K562 (cell line): ENCODE measurements at regions not wholly inside any gene's neighbourhood (a gene's known extent, or its start where the extent isn't known, plus 50 kb on each side); places are given as distances from the start of the nearest gene placed in this dataset.

Source experiments
- ATAC-seq: fragments of 200-7000 bp; cut with Tn5 transposase; 3 replicates; pipeline ENCODE4 v1.9.1; 2020; ENCODE audit warnings: moderate library complexity
- BruUV-seq: library from RNA; stranded (reverse); fragments of 400-500 nt; replicated peaks from 2 replicates; lab custom pipeline; 2021; lab: Mats Ljungman, UMichigan
- CTCF ChIA-PET: fragments of 300-600 bp; formaldehyde crosslinking; extraction: SDS; loops from one replicate; lab custom pipeline; 2021; ENCODE audit warnings: low intra/inter-chr PET ratio; lab: Yijun Ruan, JAX
- POLR2A ChIA-PET: fragments of 300-600, 350-650 bp; sonication (Branson Sonifier 250); formaldehyde crosslinking; extraction: SDS; loops from one replicate; lab custom pipeline; 2021; ENCODE audit warnings: antibody characterized with exemption, inconsistent platforms; lab: Yijun Ruan, JAX
- DNase-seq, 4 experiments: peaks; one replicate each; pipeline versions ENCODE4 v3.0.0 to v3.0.0-alpha.2; 2011 to 2018; ENCODE audit warnings: low spot score in 3 of 4, mixed read lengths in 3 of 4; ENCODE audit errors: extremely low read depth in 1 of 4
- FAIRE-seq: peaks from 2 replicates; lab custom pipeline; 2011; peaks lifted over from hg19 to GRCh38; lab: Jason Lieb, UNC
- H2AFZ ChIP-seq: 2 replicates; pipeline ENCODE4 v1.6.0; 2011; ENCODE audit warnings: low read depth, low read length, control low read depth, inconsistent platforms
- H3K27ac ChIP-seq: fragments of 200-600 bp; 3 replicates; pipeline ENCODE4 v1.8.0; 2011; ENCODE audit warnings: low read depth, mild to moderate bottlenecking, control low read depth, inconsistent platforms, low read length, moderate library complexity, mixed read lengths; ENCODE audit errors: extremely low read depth
- H3K27me3 ChIP-seq, 2 experiments: fragments of 300-600 bp in 1 of 2; 2 replicates in 1 of 2; 3 replicates in 1 of 2; pipeline versions ENCODE4 v1.6.0 to v1.8.0; 2011; ENCODE audit warnings: inconsistent platforms in 2 of 2, low read length in 2 of 2, mild to moderate bottlenecking in 1 of 2, mixed read lengths in 1 of 2, moderate library complexity in 1 of 2; ENCODE audit not compliant: control insufficient read depth in 2 of 2, insufficient read depth in 2 of 2
- H3K36me3 ChIP-seq: fragments of 300-600 bp; 3 replicates; pipeline ENCODE4 v1.8.0; 2011; ENCODE audit warnings: mild to moderate bottlenecking, low read length, inconsistent platforms; ENCODE audit not compliant: control insufficient read depth, insufficient read depth
- H3K4me1 ChIP-seq, 2 experiments: fragments of 200-600 bp in 1 of 2; replicated peaks in 1 of 2; 2 replicates in 1 of 2; 3 replicates in 1 of 2; pipeline versions ENCODE4 v1.5.1 to v1.8.0; 2011; ENCODE audit warnings: inconsistent platforms in 2 of 2, low read length in 2 of 2, mild to moderate bottlenecking in 1 of 2, mixed read lengths in 1 of 2, moderate library complexity in 1 of 2; ENCODE audit not compliant: control insufficient read depth in 2 of 2, insufficient read depth in 2 of 2
- H3K4me2 ChIP-seq: 2 replicates; pipeline ENCODE4 v1.6.1; 2011; ENCODE audit warnings: low read length, control low read depth, inconsistent platforms, mixed read lengths; ENCODE audit not compliant: insufficient read depth
- H3K4me3 ChIP-seq: fragments of 200-600 bp; sonication (generic), shearing (Covaris generic); 2 replicates; pipeline ENCODE4 v1.5.1; 2016; ENCODE audit warnings: control low read depth, inconsistent platforms
- H3K79me2 ChIP-seq: fragments of 200-600 bp; 3 replicates; pipeline ENCODE4 v1.8.0; 2011; ENCODE audit warnings: low read length, inconsistent platforms; ENCODE audit not compliant: control insufficient read depth, insufficient read depth
- H3K9ac ChIP-seq, 2 experiments: 2 replicates each; pipeline versions ENCODE4 v1.6.0 to v1.6.1; 2011; ENCODE audit warnings: low read depth in 2 of 2, low read length in 2 of 2, control low read depth in 1 of 2, inconsistent platforms in 1 of 2, mild to moderate bottlenecking in 1 of 2, mixed read lengths in 1 of 2; ENCODE audit not compliant: insufficient read depth in 1 of 2
- H3K9me1 ChIP-seq: one replicate; pipeline ENCODE4 v1.6.0; 2011; ENCODE audit warnings: inconsistent platforms, mild to moderate bottlenecking, low read length, moderate library complexity; ENCODE audit not compliant: control insufficient read depth, insufficient read depth
- H3K9me3 ChIP-seq: replicated peaks from 2 replicates; pipeline ENCODE4 v1.5.1; 2011; ENCODE audit warnings: low read depth, low read length, inconsistent platforms; ENCODE audit not compliant: control insufficient read depth, insufficient read depth
- H4K20me1 ChIP-seq: replicated peaks from 2 replicates; pipeline ENCODE4 v1.6.1; 2011; ENCODE audit warnings: low read length, inconsistent platforms, mixed read lengths; ENCODE audit not compliant: control insufficient read depth, insufficient read depth
- E2F8 ChIP-seq: fragments of 450-650 bp; IDR thresholded peaks from 2 replicates; pipeline ENCODE4 v1.7.1; 2018; ENCODE audit warnings: mild to moderate bottlenecking, low read depth; ENCODE audit not compliant: partially characterized antibody
- PRPF4 ChIP-seq: fragments of 200-400 bp; formaldehyde crosslinking; IDR thresholded peaks from one replicate; pipeline ENCODE4 v1.6.1; 2017; ENCODE audit warnings: low read length, low read depth, mild to moderate bottlenecking; ENCODE audit not compliant: insufficient read depth, poor library complexity, severe bottlenecking
- TAF9B ChIP-seq: fragments of 450-650 bp; IDR thresholded peaks from 2 replicates; pipeline ENCODE4 v1.6.1; 2018; ENCODE audit warnings: mild to moderate bottlenecking; ENCODE audit not compliant: partially characterized antibody
- WGBS: fragments of 100-300 bp; shearing (Covaris generic); methylation state at CpG from one replicate; pipeline ENCODE4 v1.1.6; 2016; ENCODE audit warnings: low coverage, mixed read lengths; ENCODE audit not compliant: insufficient coverage; ENCODE audit errors: missing lambda C conversion rate; 5-methylcytosine and 5-hydroxymethylcytosine counted together
- in situ Hi-C: fragments of 300-500 bp; cut with MboI; formaldehyde crosslinking; loops from 4 replicates; pipeline ENCODE4 v1.15.0; 2018; ENCODE audit warnings: inconsistent platforms, mixed read lengths
- intact Hi-C: fragments of 100-400 bp; cut with micrococcal nuclease; formaldehyde crosslinking; loops from 2 replicates; pipeline ENCODE4 v1.14.2; 2022
- TF ChIP-seq, protein P1 (sequence below): fragments of 450-650 bp; IDR thresholded peaks from 2 replicates; pipeline ENCODE4 v1.6.1; 2016; ENCODE audit warnings: borderline replicate concordance

- Histone ChIP-seq H4K20me1 (no peaks in the 10 kb centered on the region), H3K9ac (no peak overlapping the region), H3K36me3 (peaks cover 9% of the 10 kb centered on the region; the same call in 2 of the 3 replicates), H3K79me2 (peaks cover 51% of the 10 kb centered on the region), H3K27me3 (no peaks in the 10 kb centered on the region), H3K9me3 (0 out of 2 replicates have a peak, but pooled peaks cover 1% of the 10 kb centered on the region), H2AFZ (no peak overlapping the region), H3K27ac (no peak overlapping the region), H3K4me3 (no peak overlapping the region), H3K4me2 (no peak overlapping the region; the same call in 1 of the 2 replicates), H3K4me1 (peaks cover 0 to 4% of the 10 kb centered on the region in 2 experiments; a peak in 3 of 5 replicates), H3K9me1 (no peaks in the 10 kb centered on the region)
- intact Hi-C loops (no loop called here), in situ Hi-C loops (no loop called here)
- CTCF ChIA-PET = no interaction called here
- no peak for DNase-seq
- 84% methylated on average over 3 of the region's 3 CpGs for WGBS
- TF ChIP-seq E2F8 (no peak), PRPF4 (no peak), TAF9B (no peak)
- TF ChIP-seq, protein P1, sequence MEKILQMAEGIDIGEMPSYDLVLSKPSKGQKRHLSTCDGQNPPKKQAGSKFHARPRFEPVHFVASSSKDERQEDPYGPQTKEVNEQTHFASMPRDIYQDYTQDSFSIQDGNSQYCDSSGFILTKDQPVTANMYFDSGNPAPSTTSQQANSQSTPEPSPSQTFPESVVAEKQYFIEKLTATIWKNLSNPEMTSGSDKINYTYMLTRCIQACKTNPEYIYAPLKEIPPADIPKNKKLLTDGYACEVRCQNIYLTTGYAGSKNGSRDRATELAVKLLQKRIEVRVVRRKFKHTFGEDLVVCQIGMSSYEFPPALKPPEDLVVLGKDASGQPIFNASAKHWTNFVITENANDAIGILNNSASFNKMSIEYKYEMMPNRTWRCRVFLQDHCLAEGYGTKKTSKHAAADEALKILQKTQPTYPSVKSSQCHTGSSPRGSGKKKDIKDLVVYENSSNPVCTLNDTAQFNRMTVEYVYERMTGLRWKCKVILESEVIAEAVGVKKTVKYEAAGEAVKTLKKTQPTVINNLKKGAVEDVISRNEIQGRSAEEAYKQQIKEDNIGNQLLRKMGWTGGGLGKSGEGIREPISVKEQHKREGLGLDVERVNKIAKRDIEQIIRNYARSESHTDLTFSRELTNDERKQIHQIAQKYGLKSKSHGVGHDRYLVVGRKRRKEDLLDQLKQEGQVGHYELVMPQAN = no peak
- POLR2A ChIA-PET = interaction anchor here (0.7 to 1.5 kb wide), 3 partner anchors 8 to 408 kb away, joined by 3 read pairs; no protein-coding TSS in a partner anchor
- BruUV-seq = no TSS peak
- no peak for ATAC-seq
- FAIRE-seq = no peak
Measured at GRCh38 chr15:95724908-95725633, 605.4 kb upstream of the NR2F2 start.
